ENCODE measurements at regions not wholly inside any gene's neighbourhood (a gene's known extent, or its start where the extent isn't known, plus 50 kb on each side); places are given as distances from the start of the nearest gene placed in this dataset.
"Not testable (repeated sequence)": the region's sequence is repeated elsewhere in the genome, so short reads cannot be mapped to it uniquely, and the experiment has no call there.

DNA sequence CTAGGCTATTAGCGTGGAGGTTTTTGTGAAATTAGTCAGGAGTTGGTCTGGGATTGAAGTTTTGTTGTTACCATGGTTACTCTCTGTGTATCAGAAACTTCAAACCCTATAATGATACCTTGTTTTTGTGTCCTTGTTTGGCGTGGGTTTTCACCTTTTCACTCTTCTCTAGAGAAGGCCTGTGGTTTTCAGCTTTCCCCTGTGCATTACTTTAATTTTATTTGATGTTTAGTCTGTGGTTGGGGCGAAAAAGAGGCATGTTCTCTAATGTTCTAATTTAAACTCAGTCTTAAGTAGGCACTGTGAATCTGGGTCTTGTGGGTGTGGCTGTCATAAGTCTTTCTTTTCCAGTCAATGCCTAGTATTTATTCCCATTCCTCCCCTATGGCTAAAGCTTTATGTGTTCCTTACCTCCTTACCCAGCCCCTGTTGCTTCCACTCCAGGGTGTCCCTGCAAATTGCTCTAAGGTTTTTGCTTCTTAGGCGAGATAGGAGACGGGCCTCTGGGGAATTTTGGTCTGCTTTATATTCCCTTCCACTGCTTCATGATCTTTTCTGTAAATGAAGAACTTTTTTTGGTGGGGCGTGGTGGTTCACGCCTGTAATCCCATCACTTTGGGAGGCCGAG, 125.1 kb upstream of the XIST start:
- Histone ChIP-seq H3K9me3 (ENCODE audit: control insufficient read depth, insufficient read depth, low read length) (no peaks in the 10 kb centered on the region), H3K4me3 (ENCODE audit: low read depth, low read length) (peak overlapping the region; percentile 21), H3K4me1 (ENCODE audit: control insufficient read depth, insufficient read depth, low read length) (peaks cover 28% of the 10 kb centered on the region), H3K27me3 (ENCODE audit: control insufficient read depth, insufficient read depth, low read length) (no peaks in the 10 kb centered on the region), H3K9ac (ENCODE audit: low read depth, low read length) (no peak overlapping the region), H3K36me3 (ENCODE audit: control insufficient read depth, insufficient read depth, low read length) (no peaks in the 10 kb centered on the region)

DNA sequence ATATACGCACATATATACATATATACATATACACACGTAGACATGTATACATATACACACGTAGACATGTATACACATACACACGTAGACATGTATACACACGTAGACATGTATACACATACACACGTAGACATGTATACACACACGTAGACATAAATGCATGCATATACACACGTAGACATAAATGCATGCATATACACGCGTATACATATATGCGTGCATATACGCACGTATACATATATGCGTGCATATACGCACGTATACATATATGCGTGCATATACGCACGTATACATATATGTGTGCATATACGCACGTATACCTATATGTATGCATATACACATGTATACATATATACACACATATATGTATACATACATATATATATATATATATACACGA, 114.9 kb upstream of the XIST start:
- H3K4me1 ChIP-seq (ENCODE audit: control insufficient read depth, insufficient read depth, low read length), result peaks cover 38% of the 10 kb centered on the region
- not testable (repeated sequence) for H3K9me3 ChIP-seq (ENCODE audit: control insufficient read depth, insufficient read depth, low read length); H3K27me3 ChIP-seq (ENCODE audit: control insufficient read depth, insufficient read depth, low read length); H3K36me3 ChIP-seq (ENCODE audit: control insufficient read depth, insufficient read depth, low read length); H3K9ac ChIP-seq (ENCODE audit: low read depth, low read length); H3K4me3 ChIP-seq (ENCODE audit: low read depth, low read length)

DNA sequence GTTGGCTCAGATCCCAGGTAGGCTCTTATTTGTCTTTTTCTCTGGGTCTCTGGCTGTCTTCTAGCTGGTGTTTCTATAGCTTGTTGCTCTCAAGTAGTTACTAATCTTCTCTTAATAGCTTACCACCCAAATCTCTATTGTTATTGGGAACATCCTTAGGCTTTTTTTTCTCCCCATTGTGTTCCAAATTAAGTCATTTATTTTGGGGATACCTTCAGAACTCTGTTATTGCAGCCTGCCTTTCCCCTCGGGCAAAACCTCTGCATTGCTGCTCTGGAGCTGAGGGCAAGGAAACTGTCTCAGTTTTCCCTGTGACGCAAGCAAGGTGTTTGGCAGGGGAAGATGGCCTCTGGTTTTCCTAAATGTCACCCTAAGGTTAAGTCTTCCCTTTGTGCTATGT, 113.3 kb upstream of the XIST start:
- Histone ChIP-seq H3K4me3 (ENCODE audit: low read depth, low read length) (peak overlapping the region; percentile 28), H3K27me3 (ENCODE audit: control insufficient read depth, insufficient read depth, low read length) (no peaks in the 10 kb centered on the region), H3K9me3 (ENCODE audit: control insufficient read depth, insufficient read depth, low read length) (no peaks in the 10 kb centered on the region), H3K4me1 (ENCODE audit: control insufficient read depth, insufficient read depth, low read length) (peaks cover 34% of the 10 kb centered on the region), H3K36me3 (ENCODE audit: control insufficient read depth, insufficient read depth, low read length) (no peaks in the 10 kb centered on the region), H3K9ac (ENCODE audit: low read depth, low read length) (no peak overlapping the region)

DNA sequence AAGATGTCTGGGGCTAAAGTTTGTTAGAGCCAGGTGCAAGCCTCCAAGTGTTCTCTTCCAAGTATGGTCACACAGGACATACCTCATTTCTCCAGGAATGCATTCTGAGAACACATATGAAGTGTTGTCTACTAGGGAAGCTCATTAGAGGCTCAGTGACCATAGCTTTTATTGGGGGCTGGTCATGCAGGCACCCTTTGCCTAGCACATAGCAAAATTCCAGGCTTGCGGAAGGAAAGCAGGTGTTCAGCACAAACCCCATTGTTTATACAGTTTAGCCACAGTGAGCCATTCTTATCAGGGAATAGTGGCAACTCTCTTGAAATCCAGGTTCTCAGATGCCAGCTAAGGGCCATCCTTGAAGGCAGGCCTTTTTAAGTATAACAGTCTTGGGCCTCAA, 112.1 kb upstream of the XIST start:
- H3K27me3 ChIP-seq (ENCODE audit: control insufficient read depth, insufficient read depth, low read length), result no peaks in the 10 kb centered on the region
- H3K4me1 ChIP-seq (ENCODE audit: control insufficient read depth, insufficient read depth, low read length), result peaks cover 34% of the 10 kb centered on the region
- H3K9ac ChIP-seq (ENCODE audit: low read depth, low read length), result peak overlapping the region; percentile 26
- H3K36me3 ChIP-seq (ENCODE audit: control insufficient read depth, insufficient read depth, low read length), result no peaks in the 10 kb centered on the region
- H3K4me3 ChIP-seq (ENCODE audit: low read depth, low read length), result no peak overlapping the region
- H3K9me3 ChIP-seq (ENCODE audit: control insufficient read depth, insufficient read depth, low read length), result no peaks in the 10 kb centered on the region

DNA sequence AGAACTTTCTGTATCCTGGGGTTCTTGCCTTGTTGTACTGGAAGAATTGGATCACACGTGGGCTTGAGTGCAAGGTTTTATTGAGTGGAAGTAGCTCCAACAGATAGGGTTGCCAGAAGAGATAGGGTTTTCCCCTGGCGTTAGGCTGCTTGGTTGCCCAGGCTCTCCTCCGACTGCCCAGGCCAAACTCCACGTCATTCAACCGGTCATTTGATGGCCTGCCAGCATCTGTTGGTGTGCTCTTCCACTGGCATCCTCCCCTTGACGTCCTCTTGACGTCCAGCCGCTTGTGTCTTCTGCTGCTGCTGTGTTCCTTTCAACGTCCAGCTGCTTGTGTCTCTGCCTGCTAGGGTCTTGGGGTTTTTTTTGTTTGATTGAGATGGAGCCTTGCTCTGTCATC, 111.2 kb upstream of the XIST start:
- no peaks in the 10 kb centered on the region for H3K36me3 ChIP-seq (ENCODE audit: control insufficient read depth, insufficient read depth, low read length)
- no peak overlapping the region for H3K9ac ChIP-seq (ENCODE audit: low read depth, low read length)
- no peaks in the 10 kb centered on the region for H3K27me3 ChIP-seq (ENCODE audit: control insufficient read depth, insufficient read depth, low read length)
- H3K9me3 ChIP-seq (ENCODE audit: control insufficient read depth, insufficient read depth, low read length), result no peaks in the 10 kb centered on the region
- H3K4me3 ChIP-seq (ENCODE audit: low read depth, low read length), result no peak overlapping the region
- peaks cover 34% of the 10 kb centered on the region for H3K4me1 ChIP-seq (ENCODE audit: control insufficient read depth, insufficient read depth, low read length)

DNA sequence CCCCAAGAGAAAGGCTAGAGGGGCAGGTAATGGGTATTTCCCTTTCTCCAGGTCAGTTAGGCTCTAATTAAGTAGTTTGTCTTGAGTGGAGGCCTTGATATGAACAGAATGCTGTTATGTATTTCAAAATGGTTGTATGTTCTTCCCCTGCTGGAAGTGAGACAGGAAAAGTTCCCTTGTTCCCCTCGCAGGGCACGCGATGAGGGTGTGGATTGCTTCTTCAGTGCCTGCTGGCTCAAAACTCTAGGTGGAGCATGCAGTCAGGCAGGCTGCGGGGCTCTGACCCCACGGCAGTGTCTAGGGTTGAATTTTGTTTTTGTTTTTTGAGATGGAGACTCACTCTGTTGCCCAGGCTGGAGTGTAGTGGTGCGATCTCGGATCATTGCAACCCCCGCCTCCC, 110.4 kb upstream of the XIST start:
- Histone ChIP-seq H3K9ac (ENCODE audit: low read depth, low read length) (no peak overlapping the region), H3K27me3 (ENCODE audit: control insufficient read depth, insufficient read depth, low read length) (no peaks in the 10 kb centered on the region), H3K4me1 (ENCODE audit: control insufficient read depth, insufficient read depth, low read length) (peaks cover 34% of the 10 kb centered on the region), H3K4me3 (ENCODE audit: low read depth, low read length) (no peak overlapping the region), H3K9me3 (ENCODE audit: control insufficient read depth, insufficient read depth, low read length) (no peaks in the 10 kb centered on the region), H3K36me3 (ENCODE audit: control insufficient read depth, insufficient read depth, low read length) (no peaks in the 10 kb centered on the region)

- H3K9me3 ChIP-seq (ENCODE audit: control insufficient read depth, insufficient read depth, low read length); H3K36me3 ChIP-seq (ENCODE audit: control insufficient read depth, insufficient read depth, low read length); H3K4me3 ChIP-seq (ENCODE audit: low read depth, low read length); H3K9ac ChIP-seq (ENCODE audit: low read depth, low read length); H3K27me3 ChIP-seq (ENCODE audit: control insufficient read depth, insufficient read depth, low read length): not testable (repeated sequence)
- H3K4me1 ChIP-seq (ENCODE audit: control insufficient read depth, insufficient read depth, low read length), result peaks cover 27% of the 10 kb centered on the region
Observed at GRCh38 chrX:73961867-73962266, 109.4 kb upstream of the XIST start.

GRCh38 chrX:73944563-73944908, 92.0 kb upstream of the XIST start:
- H3K4me1 ChIP-seq (ENCODE audit: control insufficient read depth, insufficient read depth, low read length), result no peaks in the 10 kb centered on the region
- peak overlapping the region; percentile 99 for H3K9ac ChIP-seq (ENCODE audit: low read depth, low read length)
- no peaks in the 10 kb centered on the region for H3K9me3 ChIP-seq (ENCODE audit: control insufficient read depth, insufficient read depth, low read length)
- H3K27me3 ChIP-seq (ENCODE audit: control insufficient read depth, insufficient read depth, low read length), result no peaks in the 10 kb centered on the region
- H3K4me3 ChIP-seq (ENCODE audit: low read depth, low read length), result peak overlapping the region; percentile 98
- peaks cover 4% of the 10 kb centered on the region for H3K36me3 ChIP-seq (ENCODE audit: control insufficient read depth, insufficient read depth, low read length)

DNA sequence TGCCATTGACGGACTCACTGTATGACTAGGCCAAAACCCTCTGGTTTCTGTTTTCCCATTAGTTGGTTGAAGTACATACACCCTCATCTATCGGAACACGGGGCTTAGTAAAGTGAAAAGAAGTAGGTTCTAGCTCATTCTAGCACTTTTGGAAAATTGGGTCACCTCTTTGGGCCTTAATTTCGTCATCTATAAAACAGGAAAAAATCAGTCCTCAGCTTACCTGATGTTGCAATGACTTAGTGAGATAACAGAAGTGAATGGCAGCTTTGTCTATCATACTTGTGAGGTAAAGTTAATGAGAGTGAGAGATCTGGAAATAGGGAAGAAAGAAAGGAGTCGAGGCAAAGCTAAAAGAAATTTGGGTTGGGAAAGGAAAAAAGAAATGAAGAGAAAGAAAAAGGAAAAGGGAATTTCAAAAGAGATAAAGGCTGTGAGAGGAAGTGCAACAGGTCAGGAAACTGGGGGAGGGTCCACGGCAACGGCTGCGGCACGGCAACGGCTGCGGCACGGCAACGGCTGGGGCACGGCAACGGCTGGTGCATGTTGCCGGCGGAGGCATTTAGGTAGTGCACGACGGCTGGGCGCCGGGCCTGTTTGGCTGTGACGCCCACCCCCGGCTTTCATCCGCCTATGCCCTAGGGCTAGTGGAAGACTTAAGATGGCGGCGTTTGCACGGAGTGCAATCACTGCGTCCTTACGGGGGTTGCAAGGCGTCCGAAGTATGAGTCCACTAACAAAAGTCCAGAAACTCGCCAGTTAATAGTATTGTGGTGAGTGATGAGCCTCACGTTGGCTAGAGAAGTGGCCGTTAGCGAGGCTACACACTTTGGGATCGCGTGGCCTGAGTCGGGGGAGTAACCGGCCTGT, 91.4 kb upstream of the XIST start:
- Histone ChIP-seq H3K36me3 (ENCODE audit: control insufficient read depth, insufficient read depth, low read length) (no peaks in the 10 kb centered on the region), H3K9ac (ENCODE audit: low read depth, low read length) (peak overlapping the region; percentile 99), H3K27me3 (ENCODE audit: control insufficient read depth, insufficient read depth, low read length) (no peaks in the 10 kb centered on the region), H3K4me1 (ENCODE audit: control insufficient read depth, insufficient read depth, low read length) (no peaks in the 10 kb centered on the region), H3K9me3 (ENCODE audit: control insufficient read depth, insufficient read depth, low read length) (no peaks in the 10 kb centered on the region), H3K4me3 (ENCODE audit: low read depth, low read length) (peak overlapping the region; percentile 98)

GRCh38 chrX:73940893-73941470, 88.5 kb upstream of the XIST start:
- no peak overlapping the region for H3K9ac ChIP-seq (ENCODE audit: low read depth, low read length)
- no peaks in the 10 kb centered on the region for H3K9me3 ChIP-seq (ENCODE audit: control insufficient read depth, insufficient read depth, low read length)
- no peaks in the 10 kb centered on the region for H3K4me1 ChIP-seq (ENCODE audit: control insufficient read depth, insufficient read depth, low read length)
- H3K36me3 ChIP-seq (ENCODE audit: control insufficient read depth, insufficient read depth, low read length), result no peaks in the 10 kb centered on the region
- no peak overlapping the region for H3K4me3 ChIP-seq (ENCODE audit: low read depth, low read length)
- H3K27me3 ChIP-seq (ENCODE audit: control insufficient read depth, insufficient read depth, low read length), result no peaks in the 10 kb centered on the region

DNA sequence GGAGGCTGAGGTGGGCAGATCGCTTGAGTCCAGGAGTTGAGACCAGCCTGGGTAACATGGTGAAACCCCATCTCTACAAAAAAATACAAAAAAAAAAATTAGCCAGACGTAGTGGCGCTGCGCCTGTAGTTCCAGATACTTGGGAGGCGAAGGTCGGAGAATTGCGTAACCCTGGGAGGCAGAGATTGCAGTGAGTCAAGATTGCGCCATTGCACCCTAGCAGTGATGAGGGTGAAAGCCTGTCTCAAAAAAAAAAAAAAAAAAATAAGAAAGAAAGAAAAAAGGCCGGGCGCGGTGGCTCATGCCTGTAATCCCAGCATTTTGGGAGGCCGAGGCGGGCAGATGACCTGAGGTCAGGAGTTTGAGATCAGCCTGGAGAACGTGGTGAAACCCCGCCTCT, 85.3 kb upstream of the XIST start:
- not testable (repeated sequence) for H3K27me3 ChIP-seq (ENCODE audit: control insufficient read depth, insufficient read depth, low read length); H3K4me3 ChIP-seq (ENCODE audit: low read depth, low read length); H3K9ac ChIP-seq (ENCODE audit: low read depth, low read length)

GRCh38 chrX:73932522-73932921, 80.0 kb upstream of the XIST start:
- no peaks in the 10 kb centered on the region for H3K9me3 ChIP-seq (ENCODE audit: control insufficient read depth, insufficient read depth, low read length)
- H3K4me3 ChIP-seq (ENCODE audit: low read depth, low read length), result no peak overlapping the region
- no peak overlapping the region for H3K9ac ChIP-seq (ENCODE audit: low read depth, low read length)
- no peaks in the 10 kb centered on the region for H3K4me1 ChIP-seq (ENCODE audit: control insufficient read depth, insufficient read depth, low read length)
- H3K27me3 ChIP-seq (ENCODE audit: control insufficient read depth, insufficient read depth, low read length), result no peaks in the 10 kb centered on the region
- H3K36me3 ChIP-seq (ENCODE audit: control insufficient read depth, insufficient read depth, low read length), result no peaks in the 10 kb centered on the region

More for the DNA sequence above, 85.3 kb upstream of the XIST start:
- H3K36me3 ChIP-seq (ENCODE audit: control insufficient read depth, insufficient read depth, low read length); H3K4me1 ChIP-seq (ENCODE audit: control insufficient read depth, insufficient read depth, low read length); H3K9me3 ChIP-seq (ENCODE audit: control insufficient read depth, insufficient read depth, low read length): not testable (repeated sequence)
